ENCODE measurements at regions not wholly inside any gene's neighbourhood (a gene's known extent, or its start where the extent isn't known, plus 50 kb on each side); places are given as distances from the start of the nearest gene placed in this dataset. TPM values are rescaled to one million over a fixed set of nuclear protein-coding genes. Genes with fewer than 3 reads are reported as not detected.

DNA sequence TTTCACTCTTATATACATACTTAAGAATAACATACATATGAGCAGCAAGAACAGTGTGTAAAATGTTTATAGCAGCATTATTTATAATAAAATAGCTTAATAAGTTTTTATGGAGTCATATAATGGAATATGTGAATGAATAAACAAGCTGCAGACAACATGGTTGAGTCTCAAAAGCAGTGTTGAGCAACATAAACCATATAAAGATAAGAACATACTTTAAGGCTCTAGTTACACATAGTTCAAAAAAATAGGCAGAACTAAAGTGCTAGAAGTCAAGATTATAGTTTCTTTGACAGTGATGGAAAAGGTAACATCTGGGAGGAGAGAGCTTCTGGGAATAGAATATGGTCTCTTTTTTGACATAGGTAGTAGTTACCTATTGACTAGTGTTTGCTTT is 53.7 kb upstream of the ADAMTS19 start:
- no peak overlapping the region for H3K4ac ChIP-seq (ENCODE audit: low read length)
- H3K79me1 ChIP-seq (ENCODE audit: low read depth, low read length), result no peaks in the 10 kb centered on the region
- no peak overlapping the region for H4K8ac ChIP-seq (ENCODE audit: low read depth, low read length)
- H3K27ac ChIP-seq (replicated peaks; ENCODE audit: low read length), result no peak overlapping the region
- H3K4me1 ChIP-seq (ENCODE audit: control insufficient read depth in 2 of 2, insufficient read depth in 1 of 2, low read depth in 1 of 2, low read length in 2 of 2), result peaks cover 2 to 10% of the 10 kb centered on the region in 2 donors
- H2AFZ ChIP-seq (ENCODE audit: low read length), result no peak overlapping the region
- no peak overlapping the region for H3K23ac ChIP-seq (ENCODE audit: low read depth, low read length, poor library complexity)
- no peak overlapping the region for H2BK5ac ChIP-seq (ENCODE audit: low read length)
- no peak overlapping the region for H3K14ac ChIP-seq (ENCODE audit: low read length)
- no peaks in the 10 kb centered on the region for H3K9me3 ChIP-seq (replicated peaks in 1 of 2; ENCODE audit: control insufficient read depth in 2 of 2, insufficient read depth in 1 of 2, low read depth in 1 of 2, low read length in 2 of 2)
- no peak overlapping the region for H3K18ac ChIP-seq (ENCODE audit: low read length)
- H3K4me3 ChIP-seq (ENCODE audit: low read length in 2 of 2), result no peak overlapping the region
- H3K36me3 ChIP-seq (replicated peaks in 1 of 2; ENCODE audit: control insufficient read depth in 2 of 2, insufficient read depth in 2 of 2, low read length in 2 of 2), result no peaks in the 10 kb centered on the region
- H2BK12ac ChIP-seq (ENCODE audit: low read length), result no peak overlapping the region
- DNase-seq (ENCODE audit: low spot score), result no peak
- H3K27me3 ChIP-seq (ENCODE audit: control insufficient read depth in 3 of 3, insufficient read depth in 3 of 3, low read depth in 1 of 3, low read length in 3 of 3), result peaks cover 0 to 11% (median 0%) of the 10 kb centered on the region in 3 experiments
- H3K9ac ChIP-seq (ENCODE audit: low read depth, low read length, poor library complexity), result no peak overlapping the region
- H2BK15ac ChIP-seq (ENCODE audit: low read length), result no peak overlapping the region
- H3K4me2 ChIP-seq (ENCODE audit: insufficient read depth, low read length, poor library complexity, severe bottlenecking), result no peak overlapping the region
- H2AK5ac ChIP-seq (ENCODE audit: low read depth, low read length), result no peak overlapping the region
- no peak overlapping the region for H4K91ac ChIP-seq (ENCODE audit: low read depth, low read length, poor library complexity)
- H2BK120ac ChIP-seq (ENCODE audit: low read depth, low read length), result no peak overlapping the region

Small RNAs in the stretch of these regions (small RNA-seq; reads per million reads assigned to genes)
- not detected for gene MIR4460 (ENCODE audit: insufficient read depth)
